Stimulated activated CD8-positive, alpha-beta memory T cell treated with anti-CD3 and anti-CD28 coated beads, Interleukin-7, amount 100 ng/mL, for 1 hour (primary cell): ENCODE measurements at regions not wholly inside any gene's neighbourhood (a gene's known extent, or its start where the extent isn't known, plus 50 kb on each side); places are given as distances from the start of the nearest gene placed in this dataset.
"Not testable (repeated sequence)": the region's sequence is repeated elsewhere in the genome, so short reads cannot be mapped to it uniquely, and the experiment has no call there.

Experiments used
- DNase-seq, 2 donors: peaks; one replicate each; pipeline ENCODE4 v3.0.0-alpha.2; 2020; ENCODE audit warnings: low read depth in 2 of 2

GRCh38 chr16:86833136-86833535, 254.8 kb downstream of the FOXL1 start:
- no peak for DNase-seq

- DNase-seq = no peak
These were observed 256.2 kb downstream of the FOXL1 start for GRCh38 chr16:86834451-86835035.

- DNase-seq = no peak
These were observed 257.6 kb downstream of the FOXL1 start for GRCh38 chr16:86835982-86836381.

GRCh38 chr16:86836503-86837129, 258.3 kb downstream of the FOXL1 start:
- no peak for DNase-seq

GRCh38 chr16:86843812-86844211, 265.5 kb downstream of the FOXL1 start:
- DNase-seq = no peak

GRCh38 chr16:86844695-86845094, 266.3 kb downstream of the FOXL1 start:
- no peak for DNase-seq

- DNase-seq = no peak
These were observed 267.8 kb downstream of the FOXL1 start for GRCh38 chr16:86846136-86846535.

GRCh38 chr16:86848821-86849220, 270.5 kb downstream of the FOXL1 start:
- DNase-seq = no peak

GRCh38 chr16:86850670-86851069, 272.3 kb downstream of the FOXL1 start:
- DNase-seq = no peak

GRCh38 chr16:86852135-86852534, 273.8 kb downstream of the FOXL1 start:
- no peak for DNase-seq

- no peak for DNase-seq
These were observed 275.8 kb downstream of the FOXL1 start for GRCh38 chr16:86854058-86854621.

GRCh38 chr16:86854626-86855294, 276.4 kb downstream of the FOXL1 start:
- DNase-seq = no peak

GRCh38 chr16:86856946-86857586, 278.7 kb downstream of the FOXL1 start:
- DNase-seq = no peak

- DNase-seq = no peak
These were observed 279.5 kb downstream of the FOXL1 start for GRCh38 chr16:86857807-86858206.

GRCh38 chr16:86858501-86858900, 280.2 kb downstream of the FOXL1 start:
- DNase-seq = no peak

GRCh38 chr16:86861270-86861858, 283.0 kb downstream of the FOXL1 start:
- not testable (repeated sequence) for DNase-seq

GRCh38 chr16:86862595-86863280, 284.4 kb downstream of the FOXL1 start:
- no peak for DNase-seq

GRCh38 chr16:86863609-86864008, 285.3 kb downstream of the FOXL1 start:
- DNase-seq = no peak

GRCh38 chr16:86864586-86864985, 286.2 kb downstream of the FOXL1 start:
- no peak for DNase-seq

- DNase-seq = no peak
These were observed 287.7 kb downstream of the FOXL1 start for GRCh38 chr16:86865851-86866662.
